ENCODE measurements at regions not wholly inside any gene's neighbourhood (a gene's known extent, or its start where the extent isn't known, plus 50 kb on each side); places are given as distances from the start of the nearest gene placed in this dataset.
"Not testable (repeated sequence)": the region's sequence is repeated elsewhere in the genome, so short reads cannot be mapped to it uniquely, and the experiment has no call there.

DNA sequence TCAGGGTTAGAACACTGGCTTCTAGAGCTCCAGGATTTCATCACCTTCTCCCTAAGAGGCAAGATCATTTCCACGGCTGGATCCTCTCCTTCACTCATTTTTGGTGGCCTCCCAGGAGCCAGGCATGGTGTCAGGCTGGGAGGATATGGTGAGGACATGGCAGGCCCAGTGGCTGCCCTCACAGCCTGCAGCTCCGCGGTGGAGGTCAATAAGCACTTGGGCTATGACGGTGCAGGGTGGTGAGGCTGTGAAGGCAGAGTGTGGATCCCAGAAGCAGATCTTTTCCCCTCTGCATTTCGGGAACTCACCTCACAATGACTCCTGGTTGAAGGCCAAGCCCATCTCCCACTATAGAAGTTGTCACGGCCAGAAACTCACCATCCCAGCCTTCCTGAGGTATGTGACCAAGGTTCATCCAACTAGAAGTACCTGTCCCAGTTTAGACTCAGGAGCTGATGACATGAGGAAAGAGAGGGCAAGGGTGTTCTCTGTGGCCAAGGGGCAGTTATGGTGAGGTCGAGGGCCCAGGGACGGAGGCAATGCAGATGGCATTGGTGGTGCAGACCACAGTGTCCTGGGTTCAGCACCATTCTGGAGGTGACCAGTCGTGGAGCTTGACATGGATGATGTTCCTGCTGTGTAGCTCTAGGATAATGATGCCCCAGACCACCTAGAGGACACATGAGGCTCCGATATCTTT, 100.1 kb upstream of the SMAD3 start:
- DNase-seq (no peak), ATAC-seq (ENCODE audit: low read depth) (no peak)
- Mint-ChIP-seq H3K4me1 (no peaks in the 10 kb centered on the region), H3K4me3 (no peak overlapping the region), H3K27ac (no peak overlapping the region), H3K36me3 (no peaks in the 10 kb centered on the region), H3K27me3 (peaks cover 4% of the 10 kb centered on the region), H3K9me3 (no peaks in the 10 kb centered on the region)
- POLR2A ChIA-PET = no interaction called here

DNA sequence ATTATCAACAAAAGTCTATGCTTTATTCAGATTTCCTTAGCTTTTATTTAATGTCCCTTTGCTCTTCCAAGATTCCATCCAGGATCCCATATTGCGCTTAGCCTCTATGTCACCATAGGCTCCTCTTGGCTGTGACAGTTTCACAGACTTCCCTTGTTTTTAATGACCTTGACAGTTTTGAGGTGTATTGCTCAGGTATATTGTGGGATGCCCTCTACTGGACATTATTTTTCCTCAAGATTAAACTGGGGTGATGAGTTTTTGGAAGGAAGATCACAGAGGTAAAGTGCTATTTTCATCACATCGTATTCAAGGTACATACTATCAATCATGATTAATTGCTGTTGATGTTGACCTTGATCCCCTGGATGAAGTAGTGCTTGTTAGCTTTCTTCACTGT, 99.1 kb upstream of the SMAD3 start:
- H3K27me3 Mint-ChIP-seq = peaks cover 6% of the 10 kb centered on the region
- POLR2A ChIA-PET = no interaction called here
- no peaks in the 10 kb centered on the region for H3K36me3 Mint-ChIP-seq
- DNase-seq (no peak), ATAC-seq (ENCODE audit: low read depth) (no peak)
- H3K4me1 Mint-ChIP-seq = no peaks in the 10 kb centered on the region
- no peaks in the 10 kb centered on the region for H3K9me3 Mint-ChIP-seq
- no peak overlapping the region for H3K4me3 Mint-ChIP-seq
- no peak overlapping the region for H3K27ac Mint-ChIP-seq

DNA sequence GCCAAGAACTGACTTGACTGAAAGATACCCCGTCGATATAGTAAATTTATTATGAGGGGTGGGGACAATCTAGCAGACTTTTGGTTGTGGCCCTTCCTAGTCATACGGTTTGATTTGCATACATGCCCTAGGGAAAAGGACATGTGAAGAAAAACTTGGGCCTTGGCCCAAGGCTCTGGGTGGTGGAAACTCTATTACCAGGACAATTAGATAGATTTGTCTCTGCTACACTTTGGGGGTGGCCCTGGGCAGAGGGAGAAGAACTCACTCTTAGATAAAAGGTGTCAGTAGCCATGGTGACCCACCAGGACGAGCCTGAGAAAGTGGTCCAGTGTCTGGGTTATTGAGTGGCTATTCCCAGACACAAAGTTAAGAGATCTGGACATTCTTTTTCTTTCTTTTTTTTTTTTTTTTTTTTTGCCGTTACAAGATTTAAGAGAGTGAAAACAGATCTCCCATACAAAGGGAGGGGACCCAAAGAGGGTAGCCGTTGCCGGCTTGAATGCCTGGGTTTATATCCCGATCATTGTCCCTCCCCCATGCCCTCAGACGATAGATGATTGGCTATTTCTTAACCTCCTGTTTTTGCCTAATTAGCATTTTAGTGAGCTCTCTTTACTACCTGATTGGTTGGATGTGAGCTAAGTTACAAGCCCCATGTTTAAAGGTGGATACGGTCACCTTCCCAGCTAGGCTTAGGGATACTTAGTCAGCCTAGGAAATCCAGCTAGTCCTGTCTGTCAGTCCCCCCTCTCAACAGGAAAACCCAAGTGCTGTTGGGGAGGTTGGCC, 96.4 kb upstream of the SMAD3 start:
- Mint-ChIP-seq H3K27ac (no peak overlapping the region), H3K9me3 (no peaks in the 10 kb centered on the region), H3K27me3 (peaks cover 6% of the 10 kb centered on the region), H3K4me1 (no peaks in the 10 kb centered on the region), H3K4me3 (no peak overlapping the region), H3K36me3 (no peaks in the 10 kb centered on the region)
- DNase-seq (no peak), ATAC-seq (ENCODE audit: low read depth) (no peak)
- POLR2A ChIA-PET = interaction anchor here (0.9 kb wide), 1 partner anchor 977 kb away, joined by 3 read pairs; no protein-coding TSS in a partner anchor

- H3K9me3 Mint-ChIP-seq; H3K4me1 Mint-ChIP-seq; ATAC-seq (ENCODE audit: low read depth); POLR2A ChIA-PET; H3K36me3 Mint-ChIP-seq; H3K4me3 Mint-ChIP-seq; DNase-seq; H3K27ac Mint-ChIP-seq: not testable (repeated sequence)
- H3K27me3 Mint-ChIP-seq = peaks cover 19% of the 10 kb centered on the region
Observed at GRCh38 chr15:66974131-66974530, 91.3 kb upstream of the SMAD3 start.

- H3K27me3 Mint-ChIP-seq = peaks cover 13% of the 10 kb centered on the region
Observed at GRCh38 chr15:66976106-66976640, 89.2 kb upstream of the SMAD3 start.

DNA sequence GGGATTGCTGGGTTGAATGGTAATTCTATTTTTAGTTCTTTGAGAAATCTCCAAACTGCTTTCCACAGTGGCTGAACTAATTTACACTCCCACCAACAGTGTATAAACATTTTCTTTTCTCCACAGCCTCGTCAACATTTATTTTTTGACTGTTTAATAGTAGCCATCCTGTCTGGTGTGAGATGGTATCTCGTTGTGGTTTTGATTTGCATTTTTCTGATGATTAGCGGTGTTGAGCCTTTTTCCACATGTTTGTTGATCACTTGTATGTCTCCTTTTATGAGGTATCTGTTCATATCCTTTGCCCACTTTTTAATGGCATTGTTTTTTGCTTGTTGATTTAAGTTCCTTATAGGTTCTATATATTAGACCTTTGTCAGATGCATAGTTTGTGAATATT, 85.1 kb upstream of the SMAD3 start:
- H3K36me3 Mint-ChIP-seq; H3K9me3 Mint-ChIP-seq; DNase-seq; POLR2A ChIA-PET; ATAC-seq (ENCODE audit: low read depth); H3K4me3 Mint-ChIP-seq; H3K4me1 Mint-ChIP-seq; H3K27ac Mint-ChIP-seq: not testable (repeated sequence)
- H3K27me3 Mint-ChIP-seq = peaks cover 37% of the 10 kb centered on the region

More at GRCh38 chr15:66976106-66976640, 89.2 kb upstream of the SMAD3 start:
- H3K36me3 Mint-ChIP-seq; POLR2A ChIA-PET; H3K4me3 Mint-ChIP-seq; H3K4me1 Mint-ChIP-seq; ATAC-seq (ENCODE audit: low read depth); H3K9me3 Mint-ChIP-seq; H3K27ac Mint-ChIP-seq; DNase-seq: not testable (repeated sequence)

DNA sequence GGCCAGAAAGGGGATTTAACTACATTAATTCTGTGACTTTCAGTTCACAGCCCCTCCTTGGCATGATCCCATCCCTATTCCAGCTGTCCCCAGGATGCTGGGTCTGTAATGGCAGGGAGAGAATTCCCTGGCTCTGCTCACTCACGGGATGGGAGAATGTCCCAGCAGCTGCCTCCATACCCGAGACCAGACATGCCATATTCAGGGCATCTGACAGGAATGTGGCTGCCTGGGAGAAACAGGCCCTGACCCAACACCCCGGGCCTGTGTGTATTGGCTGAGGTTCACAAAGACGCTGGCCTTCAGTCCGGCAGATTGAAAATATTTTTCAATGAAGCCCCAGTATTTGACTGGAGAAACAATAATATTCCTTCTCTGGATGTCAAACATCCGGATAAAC, 83.6 kb upstream of the SMAD3 start:
- H3K4me1 Mint-ChIP-seq = no peaks in the 10 kb centered on the region
- ATAC-seq (ENCODE audit: low read depth) (no peak), DNase-seq (no peak)
- peaks cover 2% of the 10 kb centered on the region for H3K9me3 Mint-ChIP-seq
- H3K27ac Mint-ChIP-seq = no peak overlapping the region
- H3K4me3 Mint-ChIP-seq = no peak overlapping the region
- POLR2A ChIA-PET = no interaction called here
- H3K36me3 Mint-ChIP-seq = no peaks in the 10 kb centered on the region
- peaks cover 35% of the 10 kb centered on the region for H3K27me3 Mint-ChIP-seq

DNA sequence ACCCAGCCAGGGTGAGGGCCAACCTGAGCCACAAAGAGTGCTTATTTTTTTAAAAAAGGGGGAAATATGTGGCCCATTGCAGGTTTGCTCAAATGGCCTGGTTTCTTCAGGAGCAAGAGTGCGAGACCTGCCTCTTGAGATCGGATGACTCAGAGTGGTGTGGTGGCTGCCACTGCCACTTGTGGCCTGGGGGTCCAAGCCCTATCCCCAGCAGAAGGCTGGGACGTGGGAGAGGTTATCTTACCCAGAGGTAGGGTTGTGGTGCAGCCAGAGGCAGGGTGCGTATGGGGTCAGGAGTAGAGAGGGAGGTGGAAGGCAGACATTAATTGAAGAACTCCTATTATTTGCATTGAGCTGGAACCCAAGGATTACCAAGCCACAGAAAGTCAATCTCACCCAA, 83.2 kb upstream of the SMAD3 start:
- Mint-ChIP-seq H3K27ac (no peak overlapping the region), H3K27me3 (peaks cover 33% of the 10 kb centered on the region), H3K36me3 (no peaks in the 10 kb centered on the region), H3K4me1 (no peaks in the 10 kb centered on the region), H3K9me3 (peaks cover 2% of the 10 kb centered on the region), H3K4me3 (no peak overlapping the region)
- POLR2A ChIA-PET = no interaction called here
- no peak for ATAC-seq (ENCODE audit: low read depth)
- DNase-seq = no peak

GRCh38 chr15:66982816-66983215, 82.6 kb upstream of the SMAD3 start:
- ATAC-seq (ENCODE audit: low read depth) (no peak), DNase-seq (no peak)
- H3K36me3 Mint-ChIP-seq = no peaks in the 10 kb centered on the region

GRCh38 chr15:66985653-66986052, 79.7 kb upstream of the SMAD3 start:
- H3K4me3 Mint-ChIP-seq = no peak overlapping the region
- no peaks in the 10 kb centered on the region for H3K36me3 Mint-ChIP-seq
- DNase-seq (no peak), ATAC-seq (ENCODE audit: low read depth) (no peak)
- peaks cover 2% of the 10 kb centered on the region for H3K9me3 Mint-ChIP-seq
- POLR2A ChIA-PET = no interaction called here
- no peak overlapping the region for H3K27ac Mint-ChIP-seq
- no peaks in the 10 kb centered on the region for H3K4me1 Mint-ChIP-seq
- H3K27me3 Mint-ChIP-seq = peaks cover 38% of the 10 kb centered on the region

More at GRCh38 chr15:66982816-66983215, 82.6 kb upstream of the SMAD3 start:
- POLR2A ChIA-PET = no interaction called here
- H3K4me3 Mint-ChIP-seq = no peak overlapping the region
- no peak overlapping the region for H3K27ac Mint-ChIP-seq
- peaks cover 2% of the 10 kb centered on the region for H3K9me3 Mint-ChIP-seq
- peaks cover 30% of the 10 kb centered on the region for H3K27me3 Mint-ChIP-seq
- H3K4me1 Mint-ChIP-seq = no peaks in the 10 kb centered on the region

DNA sequence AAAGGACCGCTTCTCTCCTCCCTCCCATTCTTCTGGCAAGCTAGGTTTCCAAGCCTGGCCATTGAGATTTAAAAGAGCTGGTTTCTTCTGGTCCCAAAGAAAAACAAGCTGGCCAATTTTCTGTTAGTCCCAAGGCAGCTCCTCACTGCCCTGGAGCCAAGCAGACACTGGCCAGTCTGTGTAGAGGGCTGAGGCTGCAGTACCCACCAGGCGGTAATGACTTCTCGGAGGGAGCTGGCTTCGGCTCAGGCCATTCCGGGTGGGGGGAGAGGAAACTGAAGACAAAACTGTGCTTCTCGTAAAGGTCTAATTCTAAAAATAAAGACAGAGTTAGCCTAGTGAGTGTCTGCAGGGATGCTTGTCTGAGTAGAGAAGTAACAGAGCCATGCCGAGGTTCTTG, 78.5 kb upstream of the SMAD3 start:
- no peak overlapping the region for H3K4me3 Mint-ChIP-seq
- peaks cover 2% of the 10 kb centered on the region for H3K9me3 Mint-ChIP-seq
- H3K27ac Mint-ChIP-seq = no peak overlapping the region
- ATAC-seq (ENCODE audit: low read depth) (no peak), DNase-seq (no peak)
- H3K27me3 Mint-ChIP-seq = peaks cover 44% of the 10 kb centered on the region
- H3K4me1 Mint-ChIP-seq = no peaks in the 10 kb centered on the region
- POLR2A ChIA-PET = no interaction called here
- H3K36me3 Mint-ChIP-seq = no peaks in the 10 kb centered on the region

GRCh38 chr15:66993090-66993489, 72.3 kb upstream of the SMAD3 start:
- Mint-ChIP-seq H3K4me1 (no peaks in the 10 kb centered on the region), H3K27me3 (peaks cover 24% of the 10 kb centered on the region), H3K9me3 (no peaks in the 10 kb centered on the region), H3K27ac (no peak overlapping the region), H3K4me3 (no peak overlapping the region), H3K36me3 (no peaks in the 10 kb centered on the region)
- no peak for DNase-seq
- POLR2A ChIA-PET = no interaction called here
- no peak for ATAC-seq (ENCODE audit: low read depth)

DNA sequence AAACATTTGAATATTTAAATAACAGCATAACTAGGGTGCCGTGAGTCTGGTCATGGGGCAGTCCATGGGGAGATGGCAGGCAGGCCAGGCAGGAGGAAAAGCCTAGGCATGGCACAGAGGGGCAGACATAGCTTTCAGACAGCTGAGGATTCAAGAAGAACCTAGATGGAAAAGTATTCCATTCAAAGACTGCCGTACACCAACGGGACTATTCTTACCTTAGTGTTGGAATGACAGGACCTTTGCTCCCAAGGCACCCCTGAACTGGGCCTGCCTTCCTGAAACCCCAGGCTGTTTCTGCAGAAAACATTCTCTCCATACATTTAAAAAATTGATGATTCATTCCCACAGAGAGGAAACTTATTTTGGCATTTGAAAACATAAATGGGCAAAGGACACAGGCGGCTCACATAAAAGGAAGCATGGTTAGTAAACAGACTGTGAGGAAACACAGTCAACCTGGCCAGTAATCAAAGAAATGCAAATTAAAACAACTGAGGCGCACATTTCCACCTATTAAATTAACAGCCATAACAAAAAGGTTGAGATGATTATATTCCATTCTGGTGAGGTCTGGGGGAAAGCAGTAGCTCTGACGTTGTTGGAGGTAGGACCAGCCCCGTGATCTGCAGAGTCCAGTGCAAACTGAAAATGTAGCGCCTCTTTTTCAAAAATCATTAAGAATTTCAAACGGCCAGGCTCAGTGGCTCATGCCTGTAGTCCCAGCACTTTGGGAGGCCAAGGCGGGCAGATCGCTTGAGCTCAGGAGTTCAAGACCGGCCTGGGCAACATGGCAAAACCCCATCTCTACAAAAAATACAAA, 71.3 kb upstream of the SMAD3 start:
- no peak overlapping the region for H3K4me3 Mint-ChIP-seq
- H3K27me3 Mint-ChIP-seq = peaks cover 22% of the 10 kb centered on the region
- no peaks in the 10 kb centered on the region for H3K4me1 Mint-ChIP-seq
- H3K27ac Mint-ChIP-seq = no peak overlapping the region
- DNase-seq (no peak), ATAC-seq (ENCODE audit: low read depth) (no peak)
- peaks cover 3% of the 10 kb centered on the region for H3K9me3 Mint-ChIP-seq
- no peaks in the 10 kb centered on the region for H3K36me3 Mint-ChIP-seq
- POLR2A ChIA-PET = interaction anchor here (0.7 kb wide), 1 partner anchor 11 kb away, joined by 4 read pairs; no protein-coding TSS in a partner anchor
